Neural progenitor cell (in vitro differentiated cells): ENCODE measurements at regions not wholly inside any gene's neighbourhood (a gene's known extent, or its start where the extent isn't known, plus 50 kb on each side); places are given as distances from the start of the nearest gene placed in this dataset.

ENCODE experiments used
- EZH2 ChIP-seq: fragments of 200-600 bp; sonication (generic); IDR thresholded peaks from 2 replicates; pipeline ENCODE4 v1.6.1; 2017; ENCODE audit warnings: antibody characterized with exemption, mild to moderate bottlenecking, moderate library complexity
- EZH2phosphoT487 ChIP-seq: fragments of 200-600 bp; sonication (generic); IDR thresholded peaks from 2 replicates; pipeline ENCODE4 v1.6.1; 2017; ENCODE audit warnings: antibody characterized with exemption
- TF ChIP-seq, protein P1 (sequence below): fragments of 200-600 bp; sonication (generic); IDR thresholded peaks from 2 replicates; pipeline ENCODE4 v1.5.1; 2017; ENCODE audit warnings: antibody characterized with exemption, mild to moderate bottlenecking

DNA sequence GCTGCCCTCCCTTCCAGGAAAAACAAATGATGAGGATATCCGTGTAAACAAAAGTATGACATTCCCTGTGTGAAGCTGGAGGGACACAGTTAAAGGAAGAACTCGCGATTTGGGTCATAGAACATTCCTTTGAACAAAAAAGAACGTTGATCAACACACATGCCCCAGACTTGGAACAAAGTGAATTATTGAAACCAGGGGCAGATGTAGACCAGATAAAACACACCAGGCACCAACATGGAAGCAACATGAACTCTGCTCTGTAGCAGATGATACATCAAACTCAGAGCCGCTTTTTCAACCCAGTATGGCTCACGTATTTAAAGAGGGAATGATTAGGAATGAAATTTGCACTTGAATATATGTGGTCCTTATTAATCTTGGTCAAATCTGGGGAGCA, 206.5 kb downstream of the TMEM182 start:
- TF ChIP-seq, protein P1, sequence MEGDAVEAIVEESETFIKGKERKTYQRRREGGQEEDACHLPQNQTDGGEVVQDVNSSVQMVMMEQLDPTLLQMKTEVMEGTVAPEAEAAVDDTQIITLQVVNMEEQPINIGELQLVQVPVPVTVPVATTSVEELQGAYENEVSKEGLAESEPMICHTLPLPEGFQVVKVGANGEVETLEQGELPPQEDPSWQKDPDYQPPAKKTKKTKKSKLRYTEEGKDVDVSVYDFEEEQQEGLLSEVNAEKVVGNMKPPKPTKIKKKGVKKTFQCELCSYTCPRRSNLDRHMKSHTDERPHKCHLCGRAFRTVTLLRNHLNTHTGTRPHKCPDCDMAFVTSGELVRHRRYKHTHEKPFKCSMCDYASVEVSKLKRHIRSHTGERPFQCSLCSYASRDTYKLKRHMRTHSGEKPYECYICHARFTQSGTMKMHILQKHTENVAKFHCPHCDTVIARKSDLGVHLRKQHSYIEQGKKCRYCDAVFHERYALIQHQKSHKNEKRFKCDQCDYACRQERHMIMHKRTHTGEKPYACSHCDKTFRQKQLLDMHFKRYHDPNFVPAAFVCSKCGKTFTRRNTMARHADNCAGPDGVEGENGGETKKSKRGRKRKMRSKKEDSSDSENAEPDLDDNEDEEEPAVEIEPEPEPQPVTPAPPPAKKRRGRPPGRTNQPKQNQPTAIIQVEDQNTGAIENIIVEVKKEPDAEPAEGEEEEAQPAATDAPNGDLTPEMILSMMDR = no peak
- TF ChIP-seq EZH2 (no peak), EZH2phosphoT487 (no peak)
